OCI-LY7 (cell line): ENCODE measurements at regions not wholly inside any gene's neighbourhood (a gene's known extent, or its start where the extent isn't known, plus 50 kb on each side); places are given as distances from the start of the nearest gene placed in this dataset.

ENCODE experiments used
- BruUV-seq: library from RNA; stranded (reverse); fragments of 400-500 nt; replicated peaks from 2 replicates; lab custom pipeline; 2021; lab: Mats Ljungman, UMichigan
- CTCF ChIA-PET: fragments of 300-600 bp; sonication (Branson Sonifier 250); formaldehyde crosslinking; loops from one replicate; lab custom pipeline; 2022; ENCODE audit warnings: antibody characterized with exemption; ENCODE audit not compliant: unreplicated experiment; lab: Charles Lee
- POLR2A ChIA-PET: fragments of 300-600 bp; sonication (Branson Sonifier 250); formaldehyde crosslinking; loops from one replicate; lab custom pipeline; 2022; ENCODE audit warnings: antibody characterized with exemption; lab: Charles Lee
- DNase-seq: peaks from one replicate; pipeline ENCODE4 v3.0.0-alpha.2; 2015; ENCODE audit warnings: low spot score
- H2AFZ ChIP-seq: fragments of 200-600 bp; sonication (generic), shearing (Covaris generic); 2 replicates; pipeline ENCODE4 v1.6.1; 2014; ENCODE audit warnings: mild to moderate bottlenecking, antibody characterized with exemption, low read length, moderate library complexity
- H3K27ac ChIP-seq: fragments of 200-600 bp; sonication (generic); 2 replicates; pipeline ENCODE4 v1.5.1; 2014; ENCODE audit warnings: mixed run types, low read depth, mild to moderate bottlenecking, moderate library complexity, low read length, inconsistent platforms; ENCODE audit not compliant: poor library complexity, severe bottlenecking
- H3K36me3 ChIP-seq: fragments of 200-600 bp; sonication (generic); 2 replicates; pipeline ENCODE4 v1.6.1; 2014; ENCODE audit warnings: mild to moderate bottlenecking, antibody characterized with exemption, low read length, moderate library complexity, mixed read lengths; ENCODE audit not compliant: insufficient read depth
- H3K4me1 ChIP-seq: fragments of 200-600 bp; sonication (generic); 2 replicates; pipeline ENCODE4 v1.5.1; 2014; ENCODE audit warnings: mild to moderate bottlenecking, low read length; ENCODE audit not compliant: insufficient read depth, poor library complexity, severe bottlenecking
- H3K4me2 ChIP-seq: fragments of 200-600 bp; sonication (generic); 2 replicates; pipeline ENCODE4 v1.6.1; 2014; ENCODE audit warnings: mild to moderate bottlenecking, low read length
- H3K4me3 ChIP-seq: fragments of 200-600 bp; sonication (generic); 2 replicates; pipeline ENCODE4 v1.5.1; 2014; ENCODE audit warnings: mild to moderate bottlenecking, low read depth, low read length; ENCODE audit not compliant: poor library complexity, severe bottlenecking
- H3K79me2 ChIP-seq: fragments of 200-600 bp; sonication (generic); 2 replicates; pipeline ENCODE4 v1.6.1; 2016; ENCODE audit warnings: low read depth, mild to moderate bottlenecking, low read length, moderate library complexity, mixed read lengths; ENCODE audit not compliant: insufficient read depth
- H3K9me2 ChIP-seq: fragments of 200-600 bp; sonication (generic); 2 replicates; pipeline ENCODE4 v1.6.1; 2016; ENCODE audit warnings: mild to moderate bottlenecking, low read length, mixed read lengths; ENCODE audit not compliant: insufficient read depth
- H3K9me3 ChIP-seq: fragments of 200-600 bp; sonication (generic); 2 replicates; pipeline ENCODE4 v1.6.1; 2014; ENCODE audit warnings: mild to moderate bottlenecking, mixed run types, low read length, mixed read lengths
- H4K20me1 ChIP-seq: fragments of 200-600 bp; sonication (generic); 2 replicates; pipeline ENCODE4 v1.6.1; 2014; ENCODE audit warnings: mild to moderate bottlenecking, antibody characterized with exemption, low read length, moderate library complexity, mixed read lengths; ENCODE audit not compliant: insufficient read depth
- CTCF ChIP-seq: fragments of 200-600 bp; sonication (generic); conservative IDR thresholded peaks from 2 replicates; pipeline ENCODE4 v1.5.1; 2014; ENCODE audit warnings: mild to moderate bottlenecking, antibody characterized with exemption, low read length, moderate library complexity, mixed read lengths
- EZH2phosphoT487 ChIP-seq: fragments of 200-600 bp; sonication (generic); IDR thresholded peaks from 2 replicates; pipeline ENCODE4 v1.6.1; 2018; ENCODE audit warnings: low read depth, borderline replicate concordance, mild to moderate bottlenecking, mixed run types, antibody characterized with exemption, low read length, moderate library complexity, mixed read lengths
- intact Hi-C: fragments of 100-400 bp; cut with micrococcal nuclease; formaldehyde crosslinking; loops from one replicate; pipeline ENCODE4 v1.10.0; 2022; ENCODE audit not compliant: unreplicated experiment

DNA sequence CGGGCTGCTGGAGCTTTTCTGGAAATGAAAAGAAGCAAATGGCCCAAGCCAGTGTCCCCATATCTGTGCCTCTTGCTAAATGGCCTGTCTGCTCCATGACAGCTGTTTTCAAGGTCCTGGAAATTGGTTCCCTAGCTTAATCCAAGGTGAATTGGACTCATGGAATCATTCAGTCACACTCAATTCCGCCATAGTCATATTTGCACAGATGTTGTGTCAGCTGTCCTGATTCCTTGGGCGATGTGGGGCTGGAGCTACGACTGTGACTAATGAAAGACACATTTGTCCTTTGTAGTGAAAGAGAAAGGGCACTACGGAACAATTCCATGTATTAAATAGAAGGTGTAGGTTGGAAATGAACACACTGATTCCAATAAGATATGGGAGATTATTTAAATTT is 102.9 kb upstream of the MEGF10 start:
- BruUV-seq, result no TSS peak
- intact Hi-C loops, result no loop called here
- Histone ChIP-seq H3K4me3 (no peak overlapping the region), H3K4me1 (no peaks in the 10 kb centered on the region), H3K36me3 (no peaks in the 10 kb centered on the region), H2AFZ (no peak overlapping the region), H3K79me2 (no peaks in the 10 kb centered on the region), H3K9me3 (no peaks in the 10 kb centered on the region), H4K20me1 (no peaks in the 10 kb centered on the region), H3K27ac (no peak overlapping the region), H3K9me2 (no peaks in the 10 kb centered on the region), H3K4me2 (no peak overlapping the region)
- no peak for DNase-seq
- CTCF ChIA-PET, result no interaction called here
- POLR2A ChIA-PET, result interaction anchor here (0.6 kb wide), 2 partner anchors 13 to 1443 kb away, joined by 3 to 6 read pairs; no protein-coding TSS in a partner anchor
- TF ChIP-seq EZH2phosphoT487 (no peak), CTCF (no peak)

- ChIA-PET POLR2A (interaction anchor here (0.7 kb wide), 1 partner anchor 28 kb away, joined by 3 read pairs; no protein-coding TSS in a partner anchor), CTCF (no interaction called here)
- Histone ChIP-seq H3K4me2 (no peak overlapping the region), H3K4me3 (no peak overlapping the region), H3K9me2 (no peaks in the 10 kb centered on the region), H3K9me3 (no peaks in the 10 kb centered on the region), H3K36me3 (no peaks in the 10 kb centered on the region), H3K79me2 (no peaks in the 10 kb centered on the region), H3K4me1 (no peaks in the 10 kb centered on the region), H2AFZ (no peak overlapping the region), H4K20me1 (no peaks in the 10 kb centered on the region), H3K27ac (no peak overlapping the region)
- TF ChIP-seq EZH2phosphoT487 (no peak), CTCF (no peak)
- DNase-seq, result no peak
- BruUV-seq, result no TSS peak
- intact Hi-C loops, result no loop called here
These were observed 98.4 kb upstream of the MEGF10 start for GRCh38 chr5:127192150-127192549.

- Histone ChIP-seq H3K36me3 (no peaks in the 10 kb centered on the region), H3K27ac (no peak overlapping the region), H3K9me3 (no peaks in the 10 kb centered on the region), H4K20me1 (no peaks in the 10 kb centered on the region), H3K4me1 (no peaks in the 10 kb centered on the region), H3K4me2 (no peak overlapping the region), H3K79me2 (no peaks in the 10 kb centered on the region), H2AFZ (no peak overlapping the region), H3K9me2 (no peaks in the 10 kb centered on the region), H3K4me3 (no peak overlapping the region)
- CTCF ChIA-PET, result no interaction called here
- POLR2A ChIA-PET, result interaction anchor here (0.6 to 0.7 kb wide), 2 partner anchors 83 to 256 kb away, joined by 3 read pairs; no protein-coding TSS in a partner anchor
- DNase-seq, result no peak
- no TSS peak for BruUV-seq
- intact Hi-C loops, result no loop called here
- no peak for TF ChIP-seq EZH2phosphoT487
- no peak for TF ChIP-seq CTCF
These were observed 97.7 kb upstream of the MEGF10 start for GRCh38 chr5:127192836-127193338.
